PFSK-1 (cell line): ENCODE measurements at regions not wholly inside any gene's neighbourhood (a gene's known extent, or its start where the extent isn't known, plus 50 kb on each side); places are given as distances from the start of the nearest gene placed in this dataset.
A peak's percentile ranks its signal among the peaks of the same experiment; 100 is the strongest.

Experiments used
- FOXP2 ChIP-seq: optimal IDR thresholded peaks from 2 replicates; pipeline ENCODE3; 2011; ENCODE audit warnings: borderline replicate concordance, control low read depth, inconsistent platforms; ENCODE audit not compliant: insufficient read depth; ENCODE audit errors: extremely low read length, extremely low read depth
- POLR2AphosphoS5 ChIP-seq: IDR thresholded peaks from 2 replicates; pipeline ENCODE4 v1.6.1; 2012; ENCODE audit warnings: low read depth, mild to moderate bottlenecking, control low read depth, low read length, moderate library complexity
- REST ChIP-seq, 2 experiments: IDR thresholded peaks; 2 replicates each; pipeline versions ENCODE4 v1.6.1 to v1.8.0; 2011 to 2012; ENCODE audit warnings: low read depth in 2 of 2, low read length in 2 of 2, control low read depth in 1 of 2, inconsistent platforms in 1 of 2, mild to moderate bottlenecking in 1 of 2, moderate library complexity in 1 of 2; ENCODE audit not compliant: insufficient read depth in 1 of 2
- SIN3A ChIP-seq: IDR thresholded peaks from 2 replicates; pipeline ENCODE4 v1.6.1; 2012; ENCODE audit warnings: mild to moderate bottlenecking, low read length, moderate library complexity, borderline replicate concordance; ENCODE audit not compliant: insufficient read depth
- TAF1 ChIP-seq: IDR thresholded peaks from 2 replicates; pipeline ENCODE4 v1.6.1; 2012; ENCODE audit warnings: low read length, control low read depth, borderline replicate concordance; ENCODE audit not compliant: insufficient read depth

DNA sequence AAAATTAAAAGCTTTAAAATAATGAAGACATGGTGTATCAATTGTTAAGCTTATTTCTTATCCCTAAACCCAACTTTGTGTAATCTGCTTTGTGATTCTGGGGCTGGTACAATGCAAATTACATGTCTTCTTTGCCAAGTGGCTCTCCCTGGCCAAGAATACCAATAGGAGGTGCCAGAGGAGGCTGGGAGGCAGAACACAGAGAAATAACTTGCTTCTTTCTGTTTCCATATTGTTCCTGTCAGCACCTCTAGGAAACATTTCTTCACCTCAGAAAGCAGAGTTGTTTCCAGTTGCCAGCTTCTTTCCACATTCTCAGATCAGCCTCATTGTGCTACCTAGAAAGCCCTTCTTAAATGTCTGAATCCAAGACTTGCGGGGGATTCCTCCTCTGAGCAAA, 174.4 kb downstream of the MDFIC start:
- TF ChIP-seq TAF1 (no peak), POLR2AphosphoS5 (peak; percentile 58; the same call in 1 of the 2 replicates)

GRCh38 chr7:115094163-115094562, 172.3 kb downstream of the MDFIC start:
- no peak for TF ChIP-seq FOXP2
- no peak; the same call in none of the 2 replicates for TF ChIP-seq POLR2AphosphoS5
- TF ChIP-seq TAF1, result no peak
- no peak for TF ChIP-seq SIN3A
- no peak for TF ChIP-seq REST (IDR thresholded peaks at IDR 0.05; ENCODE audit: insufficient read depth in 1 of 2, low read depth in 2 of 2, low read length in 2 of 2)

DNA sequence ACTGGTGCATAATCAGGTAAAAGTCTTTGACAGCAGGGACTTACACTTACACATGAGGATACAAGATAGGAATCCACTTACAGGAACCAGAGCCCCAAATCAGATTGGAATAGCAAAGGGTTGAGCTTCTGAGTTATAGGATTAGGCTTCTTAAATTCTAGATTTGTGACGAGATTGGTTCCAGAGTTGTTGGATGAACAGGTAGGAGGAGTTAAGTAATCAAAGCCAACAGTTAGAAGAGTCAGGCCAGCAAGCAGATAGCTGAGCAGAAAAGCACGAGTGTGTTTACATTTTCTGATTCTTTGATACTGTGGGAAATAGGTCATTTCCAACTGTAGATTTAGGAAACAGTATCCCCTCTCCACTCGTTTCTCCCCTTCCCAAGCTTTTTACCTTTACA, 167.0 kb downstream of the MDFIC start:
- TF ChIP-seq SIN3A, result no peak
- TF ChIP-seq POLR2AphosphoS5, result no peak
- no peak for TF ChIP-seq TAF1
- TF ChIP-seq REST (IDR thresholded peaks at IDR 0.05; ENCODE audit: insufficient read depth in 1 of 2, low read depth in 2 of 2, low read length in 2 of 2), result no peak
- TF ChIP-seq FOXP2, result no peak

DNA sequence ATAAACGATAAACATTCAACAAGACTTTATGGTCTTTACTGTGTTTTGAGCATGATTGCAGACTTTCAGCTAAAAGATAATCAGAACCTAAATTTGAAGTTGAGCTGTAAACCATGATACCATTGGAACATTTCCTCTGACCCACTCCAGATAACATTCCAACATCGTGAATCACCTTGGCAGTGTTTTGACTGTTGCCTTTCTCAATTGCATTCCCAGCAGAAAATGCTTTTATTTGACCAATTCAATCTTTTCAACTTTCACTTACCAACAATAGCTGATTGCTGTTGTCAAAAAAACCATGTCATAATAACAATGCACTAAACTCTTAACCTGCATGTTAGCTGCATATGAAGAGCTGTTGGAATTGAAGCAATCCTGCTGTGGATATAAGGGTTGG, 165.5 kb downstream of the MDFIC start:
- TF ChIP-seq SIN3A (peak; percentile 32; the same call in 1 of the 2 replicates), FOXP2 (no peak)

- TF ChIP-seq TAF1 (no peak), REST (IDR thresholded peaks at IDR 0.05; ENCODE audit: insufficient read depth in 1 of 2, low read depth in 2 of 2, low read length in 2 of 2) (no peak), POLR2AphosphoS5 (no peak; the same call in 1 of the 2 replicates), SIN3A (no peak), FOXP2 (no peak)
These were observed 164.4 kb downstream of the MDFIC start for GRCh38 chr7:115086146-115086841.

- TF ChIP-seq POLR2AphosphoS5 (0 out of 2 replicates have a peak, but pooled peaks have one; percentile 18), REST (IDR thresholded peaks at IDR 0.05; ENCODE audit: insufficient read depth in 1 of 2, low read depth in 2 of 2, low read length in 2 of 2) (no peak), TAF1 (no peak)
These were observed 163.5 kb downstream of the MDFIC start for GRCh38 chr7:115085421-115085820.
